CD4-positive, alpha-beta T cell treated with Interleukin-2 at 100 ng/mL for 4 hours (primary cell): ENCODE measurements at regions not wholly inside any gene's neighbourhood (a gene's known extent, or its start where the extent isn't known, plus 50 kb on each side); places are given as distances from the start of the nearest gene placed in this dataset.
"Not testable (repeated sequence)": the region's sequence is repeated elsewhere in the genome, so short reads cannot be mapped to it uniquely, and the experiment has no call there.

Experiments
- DNase-seq: peaks from one replicate; pipeline ENCODE4 v3.0.0-alpha.2; 2020; ENCODE audit warnings: low spot score

- DNase-seq = no peak
Observed at GRCh38 chr6:4459032-4459431, 317.2 kb upstream of the CDYL start.

- no peak for DNase-seq
Observed at GRCh38 chr6:4451718-4452117, 316.3 kb upstream of the ECI2 start.

GRCh38 chr6:4451081-4451480 lies 315.7 kb upstream of the ECI2 start:
- no peak for DNase-seq

GRCh38 chr6:4450237-4450636 lies 314.9 kb upstream of the ECI2 start:
- DNase-seq = no peak

GRCh38 chr6:4449409-4449808 lies 314.0 kb upstream of the ECI2 start:
- no peak for DNase-seq

- DNase-seq = no peak
Observed at GRCh38 chr6:4448841-4449240, 313.5 kb upstream of the ECI2 start.

GRCh38 chr6:4447639-4448330 lies 312.4 kb upstream of the ECI2 start:
- no peak for DNase-seq

GRCh38 chr6:4446982-4447381 lies 311.6 kb upstream of the ECI2 start:
- DNase-seq = no peak

GRCh38 chr6:4441981-4442434 lies 306.6 kb upstream of the ECI2 start:
- DNase-seq = no peak

GRCh38 chr6:4439159-4439558 lies 303.8 kb upstream of the ECI2 start:
- no peak for DNase-seq

- no peak for DNase-seq
Observed at GRCh38 chr6:4437342-4437741, 302.0 kb upstream of the ECI2 start.

GRCh38 chr6:4435981-4436445 lies 300.6 kb upstream of the ECI2 start:
- no peak for DNase-seq

- no peak for DNase-seq
Observed at GRCh38 chr6:4434655-4435054, 299.3 kb upstream of the ECI2 start.

GRCh38 chr6:4433199-4433598 lies 297.8 kb upstream of the ECI2 start:
- no peak for DNase-seq

- DNase-seq = no peak
Observed at GRCh38 chr6:4426968-4427367, 291.6 kb upstream of the ECI2 start.

- DNase-seq = no peak
Observed at GRCh38 chr6:4421837-4422236, 286.5 kb upstream of the ECI2 start.

- no peak for DNase-seq
Observed at GRCh38 chr6:4420160-4420865, 284.9 kb upstream of the ECI2 start.

GRCh38 chr6:4415549-4415948 lies 280.2 kb upstream of the ECI2 start:
- no peak for DNase-seq

GRCh38 chr6:4414078-4414477 lies 278.7 kb upstream of the ECI2 start:
- not testable (repeated sequence) for DNase-seq

- no peak for DNase-seq
Observed at GRCh38 chr6:4413073-4413472, 277.7 kb upstream of the ECI2 start.

- DNase-seq = no peak
Observed at GRCh38 chr6:4412488-4412887, 277.1 kb upstream of the ECI2 start.

GRCh38 chr6:4412077-4412476 lies 276.7 kb upstream of the ECI2 start:
- no peak for DNase-seq

GRCh38 chr6:4407710-4408109 lies 272.3 kb upstream of the ECI2 start:
- DNase-seq = not testable (repeated sequence)
